Kidney (tissue), 13 donors: ENCODE measurements at regions not wholly inside any gene's neighbourhood (a gene's known extent, or its start where the extent isn't known, plus 50 kb on each side); places are given as distances from the start of the nearest gene placed in this dataset.

Source experiments
- DNase-seq, 5 donors: peaks; one replicate each; pipeline ENCODE4 v3.0.0-alpha.2; 2013 to 2020
- FAIRE-seq: peaks from 2 replicates; lab custom pipeline; 2012; peaks lifted over from hg19 to GRCh38; lab: Jason Lieb, UNC
- H3K27ac ChIP-seq, 2 donors: one replicate each; pipeline ENCODE4 v1.7.0; 2013; ENCODE audit warnings: low read depth in 2 of 2, low read length in 2 of 2, inconsistent platforms in 1 of 2
- H3K27me3 ChIP-seq: one replicate; pipeline ENCODE4 v1.7.1; 2013; ENCODE audit warnings: low read length, inconsistent platforms; ENCODE audit not compliant: control insufficient read depth, insufficient read depth
- H3K36me3 ChIP-seq, 3 donors: one replicate each; pipeline versions ENCODE4 v1.7.0 to v1.7.1; 2013; ENCODE audit warnings: low read length in 3 of 3, control low read depth in 1 of 3, inconsistent platforms in 1 of 3; ENCODE audit not compliant: insufficient read depth in 3 of 3, control insufficient read depth in 2 of 3
- H3K4me1 ChIP-seq, 3 donors: one replicate each; pipeline versions ENCODE4 v1.7.0 to v1.7.1; 2013; ENCODE audit warnings: low read length in 3 of 3, inconsistent platforms in 1 of 3, low read depth in 1 of 3; ENCODE audit not compliant: control insufficient read depth in 2 of 3, insufficient read depth in 2 of 3
- H3K4me3 ChIP-seq, 3 donors: one replicate each; pipeline versions ENCODE4 v1.7.0 to v1.8.1; 2013; ENCODE audit warnings: low read length in 3 of 3, control low read depth in 1 of 3, inconsistent platforms in 1 of 3
- H3K9ac ChIP-seq, 3 donors: one replicate each; pipeline versions ENCODE4 v1.7.0 to v1.7.1; 2013; ENCODE audit warnings: low read length in 3 of 3, control low read depth in 1 of 3, inconsistent platforms in 1 of 3
- H3K9me3 ChIP-seq, 3 donors: one replicate each; pipeline versions ENCODE4 v1.7.0 to v1.7.1; 2013; ENCODE audit warnings: low read length in 3 of 3, control low read depth in 1 of 3, inconsistent platforms in 1 of 3; ENCODE audit not compliant: control insufficient read depth in 2 of 3, insufficient read depth in 1 of 3
- intact Hi-C: fragments of 100-400 bp; cut with DNase I; formaldehyde crosslinking; loops from one replicate; pipeline ENCODE4 v1.11.1; 2022
- TF ChIP-seq, protein P1 (sequence below): IDR thresholded peaks from 3 replicates; pipeline ENCODE4 v1.5.1; 2012; ENCODE audit warnings: mild to moderate bottlenecking, moderate library complexity, borderline replicate concordance; ENCODE audit not compliant: insufficient read depth; ENCODE audit errors: extremely low read depth
- donor health status: control.
- donor health status: control.
- donor health status: control.
- donor health status: control.
- donor health status: control.
- donor health status: DM: yes; HTN: yes; CAD: no.
- donor health status: Normal renal cell carcinoma (clear cell type).

DNA sequence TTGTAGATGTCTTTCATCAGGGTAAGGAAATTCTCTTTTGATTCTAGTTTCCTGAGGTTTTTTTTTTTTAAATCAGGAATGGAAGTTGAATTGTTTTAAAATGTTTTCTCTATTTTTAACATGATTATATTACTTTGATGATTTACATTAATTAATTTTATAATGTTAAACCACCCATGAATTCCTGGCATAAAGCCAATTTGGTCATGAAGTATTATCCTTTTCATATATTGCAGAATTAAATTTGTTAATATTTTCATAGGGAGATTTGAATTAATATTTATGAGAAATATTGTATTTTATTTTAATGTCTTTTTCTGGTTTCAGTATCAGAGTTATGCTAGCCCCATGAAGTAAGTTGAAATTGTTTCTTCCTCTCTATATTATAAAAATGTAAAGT lies 144.6 kb downstream of the MAIP1 start:
- Histone ChIP-seq H3K27ac (no peak overlapping the region), H3K4me1 (no peaks in the 10 kb centered on the region), H3K9ac (no peak overlapping the region), H3K36me3 (no peaks in the 10 kb centered on the region), H3K27me3 (no peaks in the 10 kb centered on the region), H3K9me3 (no peaks in the 10 kb centered on the region), H3K4me3 (no peak overlapping the region)
- intact Hi-C loops, result no loop called here
- TF ChIP-seq, protein P1, sequence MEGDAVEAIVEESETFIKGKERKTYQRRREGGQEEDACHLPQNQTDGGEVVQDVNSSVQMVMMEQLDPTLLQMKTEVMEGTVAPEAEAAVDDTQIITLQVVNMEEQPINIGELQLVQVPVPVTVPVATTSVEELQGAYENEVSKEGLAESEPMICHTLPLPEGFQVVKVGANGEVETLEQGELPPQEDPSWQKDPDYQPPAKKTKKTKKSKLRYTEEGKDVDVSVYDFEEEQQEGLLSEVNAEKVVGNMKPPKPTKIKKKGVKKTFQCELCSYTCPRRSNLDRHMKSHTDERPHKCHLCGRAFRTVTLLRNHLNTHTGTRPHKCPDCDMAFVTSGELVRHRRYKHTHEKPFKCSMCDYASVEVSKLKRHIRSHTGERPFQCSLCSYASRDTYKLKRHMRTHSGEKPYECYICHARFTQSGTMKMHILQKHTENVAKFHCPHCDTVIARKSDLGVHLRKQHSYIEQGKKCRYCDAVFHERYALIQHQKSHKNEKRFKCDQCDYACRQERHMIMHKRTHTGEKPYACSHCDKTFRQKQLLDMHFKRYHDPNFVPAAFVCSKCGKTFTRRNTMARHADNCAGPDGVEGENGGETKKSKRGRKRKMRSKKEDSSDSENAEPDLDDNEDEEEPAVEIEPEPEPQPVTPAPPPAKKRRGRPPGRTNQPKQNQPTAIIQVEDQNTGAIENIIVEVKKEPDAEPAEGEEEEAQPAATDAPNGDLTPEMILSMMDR, result no peak
- FAIRE-seq, result peak; percentile 76
- DNase-seq, result no peak

DNA sequence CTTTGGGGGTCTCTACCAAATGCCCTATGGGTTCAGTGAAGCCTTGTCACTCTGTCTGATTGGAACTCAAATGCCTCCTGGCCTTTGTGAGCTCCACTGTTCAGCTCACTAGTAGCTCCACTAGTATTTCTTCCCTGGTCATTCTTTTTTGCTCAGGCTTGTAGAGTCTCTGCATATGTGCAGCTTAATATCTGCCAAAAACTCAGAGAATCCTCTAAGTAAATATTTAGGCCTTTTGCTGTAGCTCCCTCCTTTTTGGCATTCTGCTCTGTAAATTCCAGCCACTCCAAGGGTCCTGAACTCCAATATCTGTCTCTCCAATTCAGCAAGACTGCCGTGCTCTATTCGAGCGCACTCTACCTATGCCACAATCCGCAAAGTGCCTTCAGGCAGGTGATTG lies 146.5 kb downstream of the MAIP1 start:
- Histone ChIP-seq H3K27me3 (no peaks in the 10 kb centered on the region), H3K4me1 (no peaks in the 10 kb centered on the region), H3K27ac (no peak overlapping the region), H3K36me3 (no peaks in the 10 kb centered on the region), H3K9ac (no peak overlapping the region), H3K4me3 (no peak overlapping the region), H3K9me3 (no peaks in the 10 kb centered on the region)
- TF ChIP-seq, protein P1, result no peak
- FAIRE-seq (no peak), DNase-seq (peak in 1 of 5 donors; percentile 48)
- intact Hi-C loops, result no loop called here

DNA sequence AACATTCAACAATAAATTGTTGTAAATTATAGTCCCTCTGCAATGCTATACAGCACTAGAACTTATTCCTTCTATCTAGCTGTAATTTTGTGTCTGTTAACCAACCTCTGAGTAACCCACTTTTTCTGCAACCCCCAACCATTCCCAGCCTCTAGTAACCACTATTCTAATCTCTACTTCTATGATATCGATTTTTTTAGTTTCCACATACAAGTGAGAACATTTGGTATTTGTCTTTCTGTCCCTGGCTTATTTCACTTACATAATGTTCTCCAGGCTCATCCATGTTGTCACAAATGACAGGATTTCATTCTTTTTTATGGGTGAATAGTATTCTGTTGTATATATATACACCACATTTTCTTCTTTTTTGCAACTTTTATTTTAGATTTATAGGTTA lies 147.6 kb downstream of the MAIP1 start:
- H3K4me1 ChIP-seq, result no peaks in the 10 kb centered on the region
- no peak overlapping the region for H3K9ac ChIP-seq
- DNase-seq, result no peak
- no peaks in the 10 kb centered on the region for H3K27me3 ChIP-seq
- TF ChIP-seq, protein P1, result no peak
- no peak overlapping the region for H3K4me3 ChIP-seq
- intact Hi-C loops, result no loop called here
- no peak for FAIRE-seq
- H3K9me3 ChIP-seq, result no peaks in the 10 kb centered on the region
- no peak overlapping the region for H3K27ac ChIP-seq
- H3K36me3 ChIP-seq, result no peaks in the 10 kb centered on the region

DNA sequence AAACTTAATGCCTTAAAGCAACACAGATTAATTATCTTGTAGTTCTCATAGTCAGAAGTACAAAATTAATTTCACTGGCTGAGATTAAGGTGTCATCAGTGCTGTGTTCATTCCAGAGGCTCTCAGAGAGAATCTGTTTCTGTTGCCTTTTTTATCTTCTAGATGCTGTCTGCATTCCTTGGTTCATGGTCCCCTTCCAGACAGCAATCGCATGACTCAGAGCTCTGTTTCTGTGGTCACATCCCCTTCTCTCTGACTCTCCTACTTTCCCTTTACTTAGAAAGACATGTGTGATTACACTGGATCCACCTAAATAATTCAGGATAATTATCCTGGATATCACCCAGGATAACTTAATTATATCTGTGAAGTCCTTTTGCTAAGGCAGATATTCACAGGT lies 148.6 kb downstream of the MAIP1 start:
- no peaks in the 10 kb centered on the region for H3K9me3 ChIP-seq
- FAIRE-seq (no peak), DNase-seq (no peak)
- H3K36me3 ChIP-seq, result no peaks in the 10 kb centered on the region
- intact Hi-C loops, result no loop called here
- no peaks in the 10 kb centered on the region for H3K4me1 ChIP-seq
- H3K4me3 ChIP-seq, result no peak overlapping the region
- no peak overlapping the region for H3K9ac ChIP-seq
- no peaks in the 10 kb centered on the region for H3K27me3 ChIP-seq
- TF ChIP-seq, protein P1, result no peak
- H3K27ac ChIP-seq, result no peak overlapping the region
